ENCODE measurements at regions not wholly inside any gene's neighbourhood (a gene's known extent, or its start where the extent isn't known, plus 50 kb on each side); places are given as distances from the start of the nearest gene placed in this dataset.
"Not testable (repeated sequence)": the region's sequence is repeated elsewhere in the genome, so short reads cannot be mapped to it uniquely, and the experiment has no call there.

DNA sequence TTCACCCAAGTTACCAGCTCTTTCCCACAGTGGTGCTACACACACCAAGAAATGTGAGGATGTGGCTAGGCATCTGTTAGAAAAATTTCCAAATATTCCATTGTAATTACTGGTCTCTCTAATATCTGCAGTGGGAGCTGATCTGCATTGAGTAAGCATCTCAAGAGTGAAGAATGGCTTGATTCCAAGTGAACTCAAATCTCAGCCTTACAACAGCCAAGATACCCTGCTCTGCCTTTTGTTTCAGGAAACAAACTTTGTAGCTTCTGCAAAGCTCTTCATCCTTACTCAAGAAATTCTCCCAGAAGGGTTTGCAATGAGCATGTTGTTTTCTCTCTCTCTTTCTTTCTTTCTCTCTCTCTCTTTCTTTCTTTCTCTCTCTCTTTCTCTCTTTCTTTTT is 181.1 kb downstream of the FCRL5 start:
- intact Hi-C loops (cut with DNase I; ENCODE audit: low total_unique reads), result loop anchor here (10.0 kb wide), 1 partner anchor 114 kb away; no protein-coding TSS in a partner anchor
- TF ChIP-seq CTCF (IDR thresholded peaks at IDR 0.05) (no peak), POLR2A (IDR thresholded peaks at IDR 0.05) (no peak)
- H3K4me3 ChIP-seq (ENCODE audit: low read depth, poor library complexity, severe bottlenecking), result no peak overlapping the region
- DNase-seq (ENCODE audit: low spot score in 2 of 2), result no peak

DNA sequence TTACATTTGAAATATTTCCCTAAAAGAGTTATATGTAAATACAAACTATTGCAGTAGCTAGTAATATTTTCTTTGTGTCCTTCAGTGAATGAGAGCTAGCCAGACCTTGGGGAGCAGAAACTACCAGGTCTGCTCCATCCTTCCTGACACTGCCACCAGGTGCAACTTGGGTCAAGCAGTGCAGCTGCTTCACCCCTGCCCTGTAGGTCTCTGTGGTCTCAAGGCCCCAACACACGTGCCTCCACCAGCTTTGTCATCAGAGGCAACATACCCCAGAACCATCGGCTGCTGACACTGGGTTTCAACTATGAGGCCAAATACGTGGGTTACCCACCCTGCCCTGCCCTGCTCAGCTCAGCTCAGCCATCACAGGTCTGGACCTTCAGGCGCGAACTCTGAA is 181.6 kb downstream of the FCRL5 start:
- TF ChIP-seq POLR2A (IDR thresholded peaks at IDR 0.05), result no peak
- no peak for TF ChIP-seq CTCF (IDR thresholded peaks at IDR 0.05)
- intact Hi-C loops (cut with DNase I; ENCODE audit: low total_unique reads), result loop anchor here (10.0 kb wide), 1 partner anchor 114 kb away; no protein-coding TSS in a partner anchor
- no peak overlapping the region for H3K4me3 ChIP-seq (ENCODE audit: low read depth, poor library complexity, severe bottlenecking)
- DNase-seq (ENCODE audit: low spot score in 2 of 2), result no peak
- 80 to 100% methylated on average over 2 to 5 of the region's 5 CpGs for WGBS, 2 donors

- 2 to 3% methylated on average over 6 of the region's 6 CpGs for WGBS, 2 donors
- no peak for TF ChIP-seq CTCF (IDR thresholded peaks at IDR 0.05)
- no peak for TF ChIP-seq POLR2A (IDR thresholded peaks at IDR 0.05)
- H3K4me3 ChIP-seq (ENCODE audit: low read depth, poor library complexity, severe bottlenecking), result no peak overlapping the region
- intact Hi-C loops (cut with DNase I; ENCODE audit: low total_unique reads), result loop anchor here (10.0 kb wide), 1 partner anchor 115 kb away; no protein-coding TSS in a partner anchor
- peak in 1 of 2 donors; percentile 38 for DNase-seq (ENCODE audit: low spot score in 2 of 2)
Measured at GRCh38 chr1:157369808-157370521, 182.3 kb downstream of the FCRL5 start.

GRCh38 chr1:157368941-157369340 is 183.4 kb downstream of the FCRL5 start:
- DNase-seq (ENCODE audit: low spot score in 2 of 2); H3K4me3 ChIP-seq (ENCODE audit: low read depth, poor library complexity, severe bottlenecking); intact Hi-C loops (cut with DNase I; ENCODE audit: low total_unique reads): not testable (repeated sequence)
- WGBS, 2 donors, result 75 to 76% methylated on average over 1 of the region's 1 CpG

- intact Hi-C loops (cut with DNase I; ENCODE audit: low total_unique reads), result no loop called here
- H3K4me3 ChIP-seq (ENCODE audit: low read depth, poor library complexity, severe bottlenecking), result no peak overlapping the region
- DNase-seq (ENCODE audit: low spot score in 2 of 2), result no peak
- TF ChIP-seq POLR2A (IDR thresholded peaks at IDR 0.05) (no peak), CTCF (IDR thresholded peaks at IDR 0.05) (no peak)
- 70 to 75% methylated on average over 2 of the region's 2 CpGs for WGBS, 2 donors
Measured at GRCh38 chr1:157368363-157368762, 184.0 kb downstream of the FCRL5 start.

DNA sequence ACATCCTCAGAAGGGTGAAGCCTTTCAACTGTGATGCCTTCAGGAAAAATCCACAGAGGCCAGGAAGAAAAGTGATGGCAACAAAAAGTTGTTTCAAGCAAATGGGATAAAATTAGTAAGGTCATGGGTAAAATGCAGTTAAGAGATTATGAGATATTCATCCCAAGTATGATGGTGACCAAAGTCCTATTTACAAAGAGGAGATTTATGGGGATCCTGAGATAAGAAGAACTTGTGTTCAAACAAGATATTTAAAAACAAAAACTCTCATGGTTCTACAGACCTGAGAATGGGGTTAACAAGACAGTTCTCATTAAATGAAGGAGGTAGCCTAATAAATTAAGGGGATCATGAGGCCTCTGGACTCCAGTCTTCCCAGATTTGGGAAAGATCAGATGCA is 184.4 kb downstream of the FCRL5 start:
- no peak for DNase-seq (ENCODE audit: low spot score in 2 of 2)
- no peak overlapping the region for H3K4me3 ChIP-seq (ENCODE audit: low read depth, poor library complexity, severe bottlenecking)
- TF ChIP-seq CTCF (IDR thresholded peaks at IDR 0.05) (no peak), POLR2A (IDR thresholded peaks at IDR 0.05) (no peak)
- intact Hi-C loops (cut with DNase I; ENCODE audit: low total_unique reads), result no loop called here

Data from lower leg skin (tissue), 4 donors.